DOHH2 (cell line): ENCODE measurements at regions not wholly inside any gene's neighbourhood (a gene's known extent, or its start where the extent isn't known, plus 50 kb on each side); places are given as distances from the start of the nearest gene placed in this dataset.

ENCODE experiments used
- EZH2phosphoT487 ChIP-seq: fragments of 200-600 bp; sonication (generic); IDR thresholded peaks from 2 replicates; pipeline ENCODE4 v1.6.1; 2017; ENCODE audit warnings: borderline replicate concordance, mild to moderate bottlenecking, antibody characterized with exemption, low read length, moderate library complexity, mixed read lengths
- TF ChIP-seq, protein P1 (sequence below): fragments of 200-600 bp; sonication (generic); IDR thresholded peaks from one replicate; pipeline ENCODE4 v1.5.1; 2014; ENCODE audit warnings: antibody characterized with exemption, mild to moderate bottlenecking, low read depth, low read length; ENCODE audit not compliant: poor library complexity, severe bottlenecking

GRCh38 chr1:55538428-55538827 is 323.3 kb upstream of the USP24 start:
- no peak for TF ChIP-seq EZH2phosphoT487
- TF ChIP-seq, protein P1, sequence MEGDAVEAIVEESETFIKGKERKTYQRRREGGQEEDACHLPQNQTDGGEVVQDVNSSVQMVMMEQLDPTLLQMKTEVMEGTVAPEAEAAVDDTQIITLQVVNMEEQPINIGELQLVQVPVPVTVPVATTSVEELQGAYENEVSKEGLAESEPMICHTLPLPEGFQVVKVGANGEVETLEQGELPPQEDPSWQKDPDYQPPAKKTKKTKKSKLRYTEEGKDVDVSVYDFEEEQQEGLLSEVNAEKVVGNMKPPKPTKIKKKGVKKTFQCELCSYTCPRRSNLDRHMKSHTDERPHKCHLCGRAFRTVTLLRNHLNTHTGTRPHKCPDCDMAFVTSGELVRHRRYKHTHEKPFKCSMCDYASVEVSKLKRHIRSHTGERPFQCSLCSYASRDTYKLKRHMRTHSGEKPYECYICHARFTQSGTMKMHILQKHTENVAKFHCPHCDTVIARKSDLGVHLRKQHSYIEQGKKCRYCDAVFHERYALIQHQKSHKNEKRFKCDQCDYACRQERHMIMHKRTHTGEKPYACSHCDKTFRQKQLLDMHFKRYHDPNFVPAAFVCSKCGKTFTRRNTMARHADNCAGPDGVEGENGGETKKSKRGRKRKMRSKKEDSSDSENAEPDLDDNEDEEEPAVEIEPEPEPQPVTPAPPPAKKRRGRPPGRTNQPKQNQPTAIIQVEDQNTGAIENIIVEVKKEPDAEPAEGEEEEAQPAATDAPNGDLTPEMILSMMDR: no peak
